ENCODE measurements at regions not wholly inside any gene's neighbourhood (a gene's known extent, or its start where the extent isn't known, plus 50 kb on each side); places are given as distances from the start of the nearest gene placed in this dataset.

- no peak for TF ChIP-seq POLR2AphosphoS5 (IDR thresholded peaks at IDR 0.05; ENCODE audit: insufficient read depth in 1 of 2, low read depth in 1 of 2)
- no peak for TF ChIP-seq CTCF (IDR thresholded peaks at IDR 0.05)
- TF ChIP-seq POLR2A (IDR thresholded peaks at IDR 0.05), result no peak
- intact Hi-C loops (cut with DNase I), result no loop called here
- no peak for DNase-seq (ENCODE audit: extremely low spot score in 2 of 2)
Measured at GRCh38 chr20:48241482-48241881, 456.2 kb upstream of the SULF2 start.

GRCh38 chr20:48238781-48239180 is 453.5 kb upstream of the SULF2 start:
- H3K9me3 ChIP-seq, result no peaks in the 10 kb centered on the region
- peak overlapping the region; percentile 29 for H3K27ac ChIP-seq
- intact Hi-C loops (cut with DNase I), result no loop called here
- no peak for DNase-seq (ENCODE audit: extremely low spot score in 2 of 2)
- peaks cover 13% of the 10 kb centered on the region for H3K4me1 ChIP-seq
- H3K27me3 ChIP-seq, result no peaks in the 10 kb centered on the region
- no peak overlapping the region for H3K4me3 ChIP-seq
- H3K36me3 ChIP-seq, result no peaks in the 10 kb centered on the region
- TF ChIP-seq POLR2AphosphoS5 (IDR thresholded peaks at IDR 0.05; ENCODE audit: insufficient read depth in 1 of 2, low read depth in 1 of 2) (no peak), CTCF (IDR thresholded peaks at IDR 0.05) (no peak), POLR2A (IDR thresholded peaks at IDR 0.05) (no peak)

More at GRCh38 chr20:48241482-48241881, 456.2 kb upstream of the SULF2 start:
- Histone ChIP-seq H3K27me3 (no peaks in the 10 kb centered on the region), H3K4me3 (no peak overlapping the region), H3K36me3 (no peaks in the 10 kb centered on the region), H3K27ac (no peak overlapping the region), H3K4me1 (peaks cover 13% of the 10 kb centered on the region), H3K9me3 (no peaks in the 10 kb centered on the region)

- Histone ChIP-seq H3K4me3 (no peak overlapping the region), H3K4me1 (peaks cover 13% of the 10 kb centered on the region), H3K9me3 (no peaks in the 10 kb centered on the region), H3K27me3 (no peaks in the 10 kb centered on the region), H3K36me3 (no peaks in the 10 kb centered on the region), H3K27ac (peak overlapping the region; percentile 29)
- no peak for TF ChIP-seq POLR2A (IDR thresholded peaks at IDR 0.05)
- intact Hi-C loops (cut with DNase I), result no loop called here
- DNase-seq (ENCODE audit: extremely low spot score in 2 of 2), result no peak
Measured at GRCh38 chr20:48238326-48238725, 453.0 kb upstream of the SULF2 start.

GRCh38 chr20:48236000-48236970 is 451.0 kb upstream of the SULF2 start:
- TF ChIP-seq CTCF (IDR thresholded peaks at IDR 0.05) (no peak), POLR2AphosphoS5 (IDR thresholded peaks at IDR 0.05; ENCODE audit: insufficient read depth in 1 of 2, low read depth in 1 of 2) (no peak), POLR2A (IDR thresholded peaks at IDR 0.05) (no peak)
- peaks cover 13% of the 10 kb centered on the region for H3K4me1 ChIP-seq
- intact Hi-C loops (cut with DNase I), result no loop called here
- no peaks in the 10 kb centered on the region for H3K27me3 ChIP-seq
- H3K4me3 ChIP-seq, result no peak overlapping the region
- DNase-seq (ENCODE audit: extremely low spot score in 2 of 2), result no peak
- H3K9me3 ChIP-seq, result no peaks in the 10 kb centered on the region
- no peak overlapping the region for H3K27ac ChIP-seq
- H3K36me3 ChIP-seq, result no peaks in the 10 kb centered on the region

GRCh38 chr20:48234951-48235350 is 449.7 kb upstream of the SULF2 start:
- no peaks in the 10 kb centered on the region for H3K9me3 ChIP-seq
- H3K27me3 ChIP-seq, result no peaks in the 10 kb centered on the region
- no peak overlapping the region for H3K27ac ChIP-seq
- intact Hi-C loops (cut with DNase I), result no loop called here
- H3K36me3 ChIP-seq, result no peaks in the 10 kb centered on the region
- H3K4me3 ChIP-seq, result no peak overlapping the region
- peaks cover 13% of the 10 kb centered on the region for H3K4me1 ChIP-seq
- TF ChIP-seq POLR2A (IDR thresholded peaks at IDR 0.05) (no peak), CTCF (IDR thresholded peaks at IDR 0.05) (no peak), POLR2AphosphoS5 (IDR thresholded peaks at IDR 0.05; ENCODE audit: insufficient read depth in 1 of 2, low read depth in 1 of 2) (no peak)
- DNase-seq (ENCODE audit: extremely low spot score in 2 of 2), result no peak
